Tibial nerve (tissue), 3 donors: ENCODE measurements at regions not wholly inside any gene's neighbourhood (a gene's known extent, or its start where the extent isn't known, plus 50 kb on each side); places are given as distances from the start of the nearest gene placed in this dataset.

Experiments
- CTCF ChIP-seq, 5 experiments: fragments of 200-600 bp in 3 of 5; fragments of 450-650 bp in 2 of 5; sonication (generic) in 3 of 5; IDR thresholded peaks; one replicate each; pipeline ENCODE4 v1.5.1; 2016 to 2019; ENCODE audit warnings: antibody characterized with exemption in 5 of 5, mild to moderate bottlenecking in 3 of 5, moderate library complexity in 2 of 5
- POLR2A ChIP-seq, 2 donors: fragments of 450-650 bp; IDR thresholded peaks; one replicate each; pipeline ENCODE4 v1.6.1; 2017; ENCODE audit warnings: antibody characterized with exemption in 2 of 2, mild to moderate bottlenecking in 2 of 2, moderate library complexity in 2 of 2

DNA sequence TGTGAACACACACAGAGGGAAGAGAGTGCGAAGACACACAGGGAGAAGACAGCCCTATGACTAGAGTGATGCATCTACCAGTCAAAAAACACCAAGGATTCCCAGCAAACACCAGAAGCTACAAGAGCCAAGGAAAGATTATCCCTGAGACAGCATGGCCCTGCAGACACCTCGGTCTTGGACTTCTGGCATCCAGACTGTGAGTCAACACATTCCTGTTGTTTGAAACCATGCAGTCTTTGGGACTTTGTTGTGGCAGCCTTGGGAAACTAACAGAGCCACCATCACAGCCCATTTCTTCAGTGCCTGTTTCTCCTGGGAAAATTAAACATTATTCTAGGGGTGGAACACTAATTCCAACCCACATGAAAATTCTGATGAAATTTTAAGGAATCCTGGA, 220.6 kb downstream of the GXYLT1 start:
- TF ChIP-seq CTCF (IDR thresholded peaks at IDR 0.05) (no peak), POLR2A (IDR thresholded peaks at IDR 0.05) (no peak)
